ENCODE measurements at regions not wholly inside any gene's neighbourhood (a gene's known extent, or its start where the extent isn't known, plus 50 kb on each side); places are given as distances from the start of the nearest gene placed in this dataset.

- DNase-seq (ENCODE audit: low read depth in 2 of 3, low spot score in 1 of 3): no peak
These were observed 406.3 kb upstream of the ADAMTSL1 start for GRCh38 chr9:18067548-18068120.

DNA sequence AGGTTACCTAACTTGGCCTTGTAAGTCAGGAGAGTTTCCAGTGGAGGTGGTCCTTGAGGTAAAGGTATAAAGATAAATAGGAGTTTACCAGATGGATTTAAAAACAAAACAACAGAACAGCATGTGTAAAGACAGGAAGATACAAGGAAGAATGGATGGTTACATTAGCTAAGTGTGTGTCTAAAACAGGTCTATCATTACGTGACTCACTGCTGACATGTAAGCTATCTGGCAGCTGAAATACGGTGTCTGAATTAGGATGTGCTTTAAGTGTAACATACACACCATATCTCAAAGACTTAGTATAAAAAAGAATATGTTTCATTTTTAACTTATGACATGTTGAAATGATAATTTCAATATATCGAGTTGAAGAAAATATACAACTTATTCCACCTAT is 405.1 kb upstream of the ADAMTSL1 start:
- no peak for DNase-seq (ENCODE audit: low read depth in 2 of 3, low spot score in 1 of 3)

DNA sequence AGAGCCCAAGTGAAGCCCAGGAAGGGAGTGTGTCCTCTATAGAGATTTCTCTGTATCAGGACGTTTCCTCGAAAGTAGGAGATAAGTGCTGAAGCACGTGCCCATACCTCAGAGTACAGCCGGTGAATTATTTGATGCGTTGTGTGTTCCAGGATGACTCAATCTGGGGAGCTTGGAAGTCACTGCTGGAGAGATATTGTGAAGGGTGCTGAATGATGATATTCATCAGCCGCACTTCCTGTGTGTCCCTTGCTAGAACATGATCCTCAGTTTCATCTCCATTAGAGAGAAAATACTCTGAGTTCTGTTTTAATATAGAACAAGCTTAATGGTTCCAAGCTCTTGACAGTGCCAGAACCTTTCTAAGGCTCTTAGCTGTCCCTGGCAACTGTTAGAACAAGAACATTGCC is 402.3 kb upstream of the ADAMTSL1 start:
- no peak for DNase-seq (ENCODE audit: low read depth in 2 of 3, low spot score in 1 of 3)

- no peak for DNase-seq (ENCODE audit: low read depth in 2 of 3, low spot score in 1 of 3)
These were observed 401.0 kb upstream of the ADAMTSL1 start for GRCh38 chr9:18073002-18073401.

DNA sequence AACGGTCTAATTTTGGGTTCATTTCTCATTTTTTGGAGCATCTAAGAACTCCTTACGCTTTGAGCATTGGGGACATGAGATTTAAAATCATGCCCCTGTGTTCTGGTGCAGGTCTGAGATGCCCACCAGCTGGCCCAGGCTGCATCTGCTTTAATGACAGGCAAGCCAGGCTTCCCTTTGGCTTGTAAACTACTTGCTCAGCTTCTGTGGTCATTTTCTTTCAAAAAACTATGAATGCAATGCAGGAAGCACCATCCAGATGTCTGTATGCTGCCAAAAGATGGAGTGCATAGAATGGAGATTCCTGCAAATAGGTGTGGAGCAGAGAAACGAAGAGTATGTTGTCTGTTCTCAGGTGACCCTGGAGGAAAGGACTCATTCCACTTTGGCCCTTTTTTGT is 399.9 kb upstream of the ADAMTSL1 start:
- no peak for DNase-seq (ENCODE audit: low read depth in 2 of 3, low spot score in 1 of 3)

GRCh38 chr9:18075253-18075952 is 398.6 kb upstream of the ADAMTSL1 start:
- DNase-seq (ENCODE audit: low read depth in 2 of 3, low spot score in 1 of 3): no peak

DNA sequence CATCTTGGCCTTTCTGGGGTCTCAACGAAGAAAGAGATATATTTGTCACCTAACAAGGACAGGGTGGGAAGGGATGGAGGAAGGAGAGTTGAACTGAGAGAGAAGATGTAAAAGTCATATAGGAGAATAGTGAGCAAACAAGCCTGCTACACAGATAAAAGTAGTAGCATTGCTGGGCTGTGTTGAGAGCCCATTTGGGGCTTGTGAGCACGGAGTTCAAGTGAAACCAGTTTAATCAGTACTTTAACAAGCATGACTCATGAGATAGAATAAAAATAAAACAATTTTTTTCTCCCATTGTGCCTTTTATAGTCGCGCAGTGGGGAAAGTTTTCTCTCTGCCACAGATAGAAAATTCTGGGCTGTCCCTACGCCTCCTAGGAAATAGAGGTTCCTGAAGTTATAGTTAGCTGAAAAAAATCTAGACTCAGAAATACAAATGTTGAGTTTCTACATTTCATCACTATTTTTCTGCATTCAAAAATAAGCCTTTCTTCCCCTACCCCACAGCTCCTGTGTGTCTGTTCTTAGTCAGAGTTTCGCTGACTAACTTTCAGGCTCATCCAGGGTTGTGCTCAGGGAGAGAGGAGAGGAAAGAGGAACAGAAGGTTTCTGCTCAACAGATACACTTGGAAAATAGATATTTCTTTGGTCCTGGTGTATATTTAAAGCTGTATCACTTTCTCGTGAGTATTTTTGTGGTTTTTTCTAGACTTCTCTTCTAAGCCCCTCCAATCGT is 395.8 kb upstream of the ADAMTSL1 start:
- no peak for DNase-seq (ENCODE audit: low read depth in 2 of 3, low spot score in 1 of 3)

DNA sequence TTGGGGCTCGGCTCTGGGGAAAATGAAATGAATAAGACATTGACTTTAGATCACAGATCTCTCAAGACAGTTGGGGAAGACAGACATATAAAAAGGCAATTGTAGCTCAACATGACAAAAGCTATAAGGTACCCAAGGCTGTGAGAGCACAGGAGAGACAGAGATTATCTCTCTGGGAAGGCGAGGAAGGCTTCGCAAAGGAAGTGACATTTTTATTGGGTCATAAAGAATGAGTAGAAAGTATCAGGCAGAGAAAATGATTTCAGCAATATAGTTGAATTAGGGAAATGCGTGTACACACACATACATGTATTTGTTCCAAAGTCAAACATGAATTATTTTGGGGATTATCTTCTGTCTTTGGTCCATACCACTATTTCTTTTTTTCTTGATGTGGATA is 381.8 kb upstream of the ADAMTSL1 start:
- no peak for DNase-seq (ENCODE audit: low read depth in 2 of 3, low spot score in 1 of 3)

DNA sequence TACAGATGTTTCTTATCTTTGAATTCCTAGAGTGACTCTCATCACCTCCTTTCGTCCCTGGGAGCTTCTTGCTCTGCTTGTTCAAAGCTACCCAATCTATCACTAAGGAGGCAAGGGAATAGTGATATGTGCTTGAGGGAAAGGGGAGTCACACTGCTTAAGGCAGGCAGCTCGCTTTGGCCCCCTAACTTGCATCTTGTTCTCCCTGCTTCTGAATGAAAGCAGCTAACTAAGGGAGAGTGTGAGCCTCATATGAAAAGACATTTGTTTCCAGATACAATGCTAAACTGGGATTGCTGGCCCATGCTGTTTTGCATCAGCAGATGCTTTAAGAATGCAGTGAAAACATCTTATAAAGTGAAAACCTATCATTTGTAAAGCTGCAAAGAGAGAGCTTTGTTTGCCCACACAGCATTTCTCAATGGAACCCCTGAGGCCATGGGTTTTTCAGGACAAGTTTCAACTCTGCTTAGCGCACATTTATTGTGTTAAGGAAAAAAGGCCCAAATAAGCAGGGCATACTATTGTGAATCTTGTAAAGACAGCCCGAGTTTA is 367.9 kb upstream of the ADAMTSL1 start:
- DNase-seq (ENCODE audit: low read depth in 2 of 3, low spot score in 1 of 3): no peak

- DNase-seq (ENCODE audit: low read depth in 2 of 3, low spot score in 1 of 3): no peak
These were observed 364.3 kb upstream of the ADAMTSL1 start for GRCh38 chr9:18109675-18110074.

DNA sequence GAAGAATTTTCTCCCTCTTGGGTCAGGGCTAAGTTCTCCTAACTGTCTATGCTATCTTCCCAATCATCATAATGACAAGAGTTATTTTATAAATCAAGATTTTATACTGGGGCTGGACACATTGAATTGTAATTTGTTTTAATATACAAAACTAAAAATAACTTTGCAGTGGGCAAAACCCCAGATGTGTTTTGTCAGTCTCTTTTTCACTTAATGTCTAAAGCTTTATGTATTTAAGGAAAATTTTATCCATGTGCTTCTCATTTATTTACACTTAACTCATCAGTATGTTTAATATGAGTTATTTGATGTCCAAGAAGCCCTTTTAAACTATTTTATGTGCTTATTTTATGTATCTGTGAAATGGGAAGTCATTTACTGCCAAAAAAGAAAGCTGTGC is 362.8 kb upstream of the ADAMTSL1 start:
- no peak for DNase-seq (ENCODE audit: low read depth in 2 of 3, low spot score in 1 of 3)

- no peak for DNase-seq (ENCODE audit: low read depth in 2 of 3, low spot score in 1 of 3)
These were observed 359.1 kb upstream of the ADAMTSL1 start for GRCh38 chr9:18114559-18115475.

DNA sequence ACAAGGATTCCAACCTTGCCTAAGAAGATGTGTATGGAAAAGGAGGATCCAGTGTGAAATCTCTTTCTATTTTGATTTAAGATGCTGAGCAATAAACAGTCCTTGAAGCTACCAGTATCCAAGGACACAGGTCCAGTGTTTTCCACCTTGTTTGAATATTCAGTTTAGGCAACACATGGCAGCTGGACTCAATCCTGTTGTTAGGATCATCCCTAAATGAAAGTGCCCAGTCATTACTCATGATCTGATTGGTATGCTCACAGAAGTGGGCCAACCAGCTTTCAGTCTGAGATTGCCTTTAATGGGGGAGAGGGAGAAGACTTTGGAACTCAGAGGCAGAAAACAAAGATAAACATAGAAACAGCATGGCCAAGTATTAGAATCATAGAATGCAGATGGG is 355.7 kb upstream of the ADAMTSL1 start:
- no peak for DNase-seq (ENCODE audit: low read depth in 2 of 3, low spot score in 1 of 3)

DNA sequence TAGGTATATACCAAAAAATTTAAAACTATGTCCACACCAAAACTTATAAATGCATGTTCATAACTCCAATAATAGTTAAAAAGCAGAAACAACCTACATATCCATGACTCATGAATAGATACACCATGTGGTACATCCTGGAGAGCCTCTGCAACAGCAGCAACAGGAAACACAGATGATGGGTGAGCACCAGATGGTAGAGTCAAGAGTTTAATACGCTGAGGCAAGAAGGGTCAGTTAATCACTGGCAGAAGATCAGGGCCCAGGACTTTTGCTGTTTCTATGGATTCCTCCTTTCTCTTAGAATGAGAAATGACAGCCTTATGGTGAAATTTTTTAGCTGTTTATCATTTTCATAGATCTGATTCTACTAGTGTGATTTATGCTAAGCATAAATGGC is 351.8 kb upstream of the ADAMTSL1 start:
- no peak for DNase-seq (ENCODE audit: low read depth in 2 of 3, low spot score in 1 of 3)

DNA sequence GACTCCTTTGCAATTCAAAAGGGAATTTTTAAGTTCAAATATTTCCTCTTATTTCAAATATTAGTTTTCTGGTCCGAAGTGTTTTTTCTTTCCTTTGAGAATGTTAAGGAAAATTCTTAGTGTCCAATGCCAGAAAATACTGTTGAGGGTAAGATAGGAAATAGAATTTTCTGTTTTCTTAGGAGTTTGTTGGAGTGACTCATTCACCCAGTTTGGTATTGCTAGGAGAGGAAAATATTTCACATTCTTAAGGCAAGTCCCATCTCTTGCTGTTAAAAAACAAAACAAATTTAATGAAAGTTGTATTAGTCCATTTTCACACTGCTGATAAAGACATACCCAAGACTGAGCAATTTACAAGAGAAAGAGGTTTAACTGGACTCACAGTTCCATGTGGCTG is 349.2 kb upstream of the ADAMTSL1 start:
- no peak for DNase-seq (ENCODE audit: low read depth in 2 of 3, low spot score in 1 of 3)

- no peak for DNase-seq (ENCODE audit: low read depth in 2 of 3, low spot score in 1 of 3)
These were observed 347.0 kb upstream of the ADAMTSL1 start for GRCh38 chr9:18126831-18127498.

DNA sequence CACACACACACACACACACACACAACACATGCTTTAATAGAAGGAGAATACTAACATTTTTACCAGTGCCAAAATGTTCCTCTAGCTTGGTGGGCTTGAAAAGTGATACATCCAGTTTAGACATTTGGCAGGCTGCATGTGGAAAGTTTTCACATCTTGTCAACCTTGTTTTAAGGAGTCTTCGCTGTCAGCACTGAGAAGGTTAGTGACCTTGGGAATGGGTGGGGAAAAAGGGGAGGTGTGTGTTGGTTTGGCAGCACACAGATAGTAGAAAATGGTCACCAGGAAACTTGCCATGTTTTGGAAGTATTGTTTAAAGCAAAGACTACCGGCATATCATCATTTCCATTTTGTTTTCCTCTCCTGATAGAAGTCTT is 346.5 kb upstream of the ADAMTSL1 start:
- DNase-seq (ENCODE audit: low read depth in 2 of 3, low spot score in 1 of 3): no peak

GRCh38 chr9:18129809-18130334 is 344.1 kb upstream of the ADAMTSL1 start:
- no peak for DNase-seq (ENCODE audit: low read depth in 2 of 3, low spot score in 1 of 3)

- DNase-seq (ENCODE audit: low read depth in 2 of 3, low spot score in 1 of 3): no peak
These were observed 337.5 kb upstream of the ADAMTSL1 start for GRCh38 chr9:18136354-18136994.

DNA sequence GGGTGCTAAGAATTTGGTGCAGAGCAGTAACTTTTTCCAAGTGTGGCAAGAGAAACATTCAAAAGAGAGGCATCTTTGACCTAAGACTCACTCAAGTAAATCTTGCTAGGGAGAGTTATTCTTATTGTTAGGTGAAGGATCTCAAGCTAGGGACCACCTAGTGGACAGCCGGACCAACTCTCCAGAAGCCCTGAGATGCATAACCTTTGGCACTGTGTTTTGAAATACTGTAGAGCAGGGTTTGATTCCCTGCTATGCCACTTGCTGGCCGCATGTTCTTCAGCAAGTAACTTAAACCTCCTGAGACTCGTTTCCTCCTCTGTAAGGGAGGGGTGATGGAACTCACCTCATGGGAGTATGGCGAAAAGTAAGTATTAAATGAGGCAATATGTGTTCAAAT is 336.1 kb upstream of the ADAMTSL1 start:
- no peak for DNase-seq (ENCODE audit: low read depth in 2 of 3, low spot score in 1 of 3)
